CD14-positive monocyte (primary cell): ENCODE measurements at regions not wholly inside any gene's neighbourhood (a gene's known extent, or its start where the extent isn't known, plus 50 kb on each side); places are given as distances from the start of the nearest gene placed in this dataset.

ENCODE experiments used
- DNase-seq, 3 donors: peaks; one replicate each; pipeline ENCODE4 v3.0.0-alpha.2; 2011 to 2022
- H2AFZ ChIP-seq: 2 replicates; pipeline ENCODE4 v1.6.0; 2012; ENCODE audit warnings: mild to moderate bottlenecking, low read depth, low read length, inconsistent platforms; ENCODE audit not compliant: insufficient read depth, poor library complexity, severe bottlenecking
- H3K27ac ChIP-seq, 2 donors: 1 replicate in 1 of 2; 2 replicates in 1 of 2; pipeline ENCODE4 v1.5.1; 2012 to 2013; ENCODE audit warnings: low read length in 2 of 2, control low read depth in 1 of 2, inconsistent platforms in 1 of 2, low read depth in 1 of 2, mild to moderate bottlenecking in 1 of 2
- H3K27me3 ChIP-seq, 2 donors: one replicate each; pipeline versions ENCODE4 v1.6.0 to v1.6.1; 2011 to 2013; ENCODE audit warnings: low read length in 2 of 2; ENCODE audit not compliant: control insufficient read depth in 2 of 2, insufficient read depth in 2 of 2
- H3K36me3 ChIP-seq, 2 donors: replicated peaks in 1 of 2; 1 replicate in 1 of 2; 2 replicates in 1 of 2; pipeline versions ENCODE4 v1.5.1 to v1.6.1; 2012 to 2013; ENCODE audit warnings: low read length in 2 of 2, control low read depth in 1 of 2, inconsistent platforms in 1 of 2, mild to moderate bottlenecking in 1 of 2; ENCODE audit not compliant: insufficient read depth in 2 of 2, control insufficient read depth in 1 of 2
- H3K4me1 ChIP-seq, 2 donors: 1 replicate in 1 of 2; 2 replicates in 1 of 2; pipeline versions ENCODE4 v1.5.1 to v1.6.1; 2012 to 2013; ENCODE audit warnings: low read length in 2 of 2, control low read depth in 1 of 2, inconsistent platforms in 1 of 2, mild to moderate bottlenecking in 1 of 2, moderate library complexity in 1 of 2; ENCODE audit not compliant: insufficient read depth in 2 of 2, control insufficient read depth in 1 of 2
- H3K4me2 ChIP-seq: replicated peaks from 2 replicates; pipeline ENCODE3; 2012; ENCODE audit warnings: low read length, moderate library complexity, mild to moderate bottlenecking; ENCODE audit not compliant: poor library complexity, severe bottlenecking; ENCODE audit errors: extremely low read depth
- H3K4me3 ChIP-seq, 3 experiments: fragments of 200-600 bp in 1 of 3; sonication (generic) in 1 of 3; replicated peaks in 1 of 3; 1 replicate in 2 of 3; 2 replicates in 1 of 3; pipeline ENCODE4 v1.5.1; 2011 to 2013; ENCODE audit warnings: low read length in 3 of 3, mild to moderate bottlenecking in 3 of 3, control low read depth in 2 of 3, low read depth in 2 of 3, inconsistent platforms in 1 of 3, moderate library complexity in 1 of 3
- H3K79me2 ChIP-seq: 2 replicates; pipeline ENCODE4 v1.6.0; 2012; ENCODE audit warnings: mild to moderate bottlenecking, control low read depth, inconsistent platforms, low read length, moderate library complexity; ENCODE audit not compliant: insufficient read depth
- H3K9ac ChIP-seq: 2 replicates; pipeline ENCODE4 v1.6.0; 2017; ENCODE audit warnings: low read length, mild to moderate bottlenecking; ENCODE audit not compliant: insufficient read depth, poor library complexity, severe bottlenecking
- H3K9me3 ChIP-seq, 2 donors: replicated peaks in 1 of 2; 1 replicate in 1 of 2; 2 replicates in 1 of 2; pipeline versions ENCODE4 v1.5.1 to v1.6.1; 2012 to 2013; ENCODE audit warnings: low read length in 2 of 2, control low read depth in 1 of 2; ENCODE audit not compliant: control insufficient read depth in 1 of 2, insufficient read depth in 1 of 2
- H4K20me1 ChIP-seq: 2 replicates; pipeline ENCODE4 v1.6.0; 2012; ENCODE audit warnings: mild to moderate bottlenecking, low read length, control low read depth, moderate library complexity; ENCODE audit not compliant: insufficient read depth
- H3K27ac Mint-ChIP-seq, 7 donors: one replicate each; pipeline ENCODE4 v1.8.0; 2020; ENCODE audit warnings: mild to moderate bottlenecking in 7 of 7, mixed read lengths in 7 of 7, moderate library complexity in 6 of 7, inconsistent platforms in 2 of 7
- H3K27me3 Mint-ChIP-seq, 3 donors: one replicate each; pipeline ENCODE4 v1.8.0; 2021 to 2022; ENCODE audit warnings: low read depth in 3 of 3, mild to moderate bottlenecking in 3 of 3, mixed read lengths in 3 of 3, moderate library complexity in 3 of 3, inconsistent platforms in 1 of 3
- H3K36me3 Mint-ChIP-seq, 2 donors: one replicate each; pipeline ENCODE4 v1.8.0; 2020; ENCODE audit warnings: mixed read lengths in 2 of 2, inconsistent platforms in 1 of 2, mild to moderate bottlenecking in 1 of 2
- H3K4me1 Mint-ChIP-seq: one replicate; pipeline ENCODE4 v1.8.0; 2020; ENCODE audit warnings: mild to moderate bottlenecking, mixed read lengths
- H3K4me3 Mint-ChIP-seq, 2 donors: one replicate each; pipeline ENCODE4 v1.8.0; 2020; ENCODE audit warnings: mild to moderate bottlenecking in 2 of 2, mixed read lengths in 2 of 2, moderate library complexity in 1 of 2
- H3K9me3 Mint-ChIP-seq, 7 donors: one replicate each; pipeline ENCODE4 v1.8.0; 2020 to 2022; ENCODE audit warnings: mixed read lengths in 7 of 7, mild to moderate bottlenecking in 6 of 7, moderate library complexity in 6 of 7, inconsistent platforms in 2 of 7
- CTCF ChIP-seq: fragments of 200-600 bp; IDR thresholded peaks from one replicate; pipeline ENCODE4 v1.8.0; 2022; ENCODE audit warnings: antibody characterized with exemption, mild to moderate bottlenecking
- WGBS: methylation state at CpG from one replicate; pipeline ENCODE4 v1.1.5; 2013; ENCODE audit warnings: missing lambda C conversion rate; ENCODE audit not compliant: insufficient coverage; 5-methylcytosine and 5-hydroxymethylcytosine counted together
- intact Hi-C, 2 donors: fragments of 100-400 bp; cut with micrococcal nuclease; formaldehyde crosslinking; loops; one replicate each; pipeline versions ENCODE4 v1.15.0 to v1.15.1; 2023

- Mint-ChIP-seq H3K27me3 (peaks cover 0 to 4% (median 3%) of the 10 kb centered on the region in 3 donors), H3K4me3 (no peak overlapping the region), H3K27ac (no peak overlapping the region), H3K9me3 (peaks cover 0 to 5% (median 2%) of the 10 kb centered on the region in 7 donors), H3K4me1 (no peaks in the 10 kb centered on the region), H3K36me3 (no peaks in the 10 kb centered on the region)
- no peak overlapping the region for H3K9ac ChIP-seq
- TF ChIP-seq CTCF, result no peak
- H3K4me3 ChIP-seq, result no peak overlapping the region
- H2AFZ ChIP-seq, result no peak overlapping the region
- no CpG with 5 or more reads among the region's 3 CpGs for WGBS
- H3K4me1 ChIP-seq, result no peaks in the 10 kb centered on the region
- no peaks in the 10 kb centered on the region for H3K9me3 ChIP-seq
- H3K27me3 ChIP-seq, result no peaks in the 10 kb centered on the region
- no peaks in the 10 kb centered on the region for H3K36me3 ChIP-seq
- H3K4me2 ChIP-seq, result no peak overlapping the region
- no peaks in the 10 kb centered on the region for H4K20me1 ChIP-seq
- H3K79me2 ChIP-seq, result no peaks in the 10 kb centered on the region
- H3K27ac ChIP-seq, result no peak overlapping the region
- intact Hi-C loops, result no loop called here
- no peak for DNase-seq
These were observed 992.3 kb downstream of the KCNMA1 start for GRCh38 chr10:76645341-76645740.

GRCh38 chr10:76644476-76644875 lies 993.1 kb downstream of the KCNMA1 start:
- no peak overlapping the region for H3K9ac ChIP-seq
- Mint-ChIP-seq H3K36me3 (no peaks in the 10 kb centered on the region), H3K4me1 (no peaks in the 10 kb centered on the region), H3K27ac (no peak overlapping the region), H3K9me3 (peaks cover 0 to 3% (median 0%) of the 10 kb centered on the region in 7 donors), H3K4me3 (no peak overlapping the region), H3K27me3 (peaks cover 0 to 4% (median 3%) of the 10 kb centered on the region in 3 donors)
- no CpG with 5 or more reads among the region's 2 CpGs for WGBS
- H3K27me3 ChIP-seq, result no peaks in the 10 kb centered on the region
- H3K79me2 ChIP-seq, result no peaks in the 10 kb centered on the region
- intact Hi-C loops, result no loop called here
- DNase-seq, result no peak
- H3K9me3 ChIP-seq, result no peaks in the 10 kb centered on the region
- no peaks in the 10 kb centered on the region for H4K20me1 ChIP-seq
- no peak overlapping the region for H3K27ac ChIP-seq
- H3K4me2 ChIP-seq, result no peak overlapping the region
- no peak for TF ChIP-seq CTCF
- no peaks in the 10 kb centered on the region for H3K36me3 ChIP-seq
- no peak overlapping the region for H3K4me3 ChIP-seq
- no peaks in the 10 kb centered on the region for H3K4me1 ChIP-seq
- no peak overlapping the region for H2AFZ ChIP-seq
